Cardiac fibroblast (primary cell): ENCODE measurements at regions not wholly inside any gene's neighbourhood (a gene's known extent, or its start where the extent isn't known, plus 50 kb on each side); places are given as distances from the start of the nearest gene placed in this dataset.

Source experiments
- DNase-seq, 2 donors: peaks; one replicate each; pipeline versions ENCODE4 v3.0.0 to v3.0.0-alpha.2; 2010; ENCODE audit warnings: low read depth in 2 of 2
- H3K4me3 ChIP-seq, 2 donors: replicated peaks in 1 of 2; 1 replicate in 1 of 2; 2 replicates in 1 of 2; pipeline ENCODE4 v1.5.1; 2011; ENCODE audit warnings: low read depth in 2 of 2, low read length in 2 of 2, mild to moderate bottlenecking in 2 of 2, moderate library complexity in 1 of 2
- CTCF ChIP-seq: IDR thresholded peaks from one replicate; pipeline ENCODE4 v1.5.1; 2011; ENCODE audit warnings: low read depth, mild to moderate bottlenecking, low read length, inconsistent platforms

DNA sequence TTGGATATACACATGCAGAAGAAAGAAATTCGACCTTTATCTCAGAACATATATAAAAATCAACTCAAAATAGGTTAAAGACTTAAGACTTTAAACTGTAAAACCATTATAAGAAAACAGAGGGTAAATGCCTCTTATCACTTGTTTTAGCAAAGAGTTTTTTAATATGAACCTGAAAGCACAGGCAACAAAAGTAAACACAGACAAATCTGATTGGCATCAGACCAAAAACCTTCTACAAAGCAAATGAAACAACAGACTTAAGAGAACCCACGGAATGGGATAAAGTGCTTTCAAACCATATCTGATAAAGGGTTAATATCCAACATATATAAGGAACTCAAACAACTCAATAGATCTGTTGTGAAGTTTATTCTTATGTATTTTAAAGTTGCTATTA is 309.9 kb upstream of the OPRM1 start:
- TF ChIP-seq CTCF = no peak
- H3K4me3 ChIP-seq = no peak overlapping the region
- no peak for DNase-seq

DNA sequence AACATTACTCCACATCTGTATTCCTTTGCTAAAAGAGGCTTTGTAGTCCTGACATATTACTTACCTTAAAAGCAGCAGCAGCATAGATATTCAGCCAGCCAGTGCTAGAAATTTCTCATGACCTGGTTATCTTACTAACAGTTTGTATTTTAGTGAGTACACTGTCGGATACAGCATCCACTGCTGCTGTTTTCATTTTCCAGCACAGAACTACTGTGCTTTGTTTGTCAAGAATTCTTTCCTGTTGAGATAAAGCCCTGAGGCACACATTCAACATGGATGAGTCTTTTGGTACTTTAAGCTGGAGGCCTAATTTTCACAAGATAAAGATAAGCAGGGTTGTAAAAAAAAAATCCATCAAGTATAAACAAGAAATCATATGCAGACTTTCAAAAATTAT is 311.2 kb upstream of the OPRM1 start:
- no peak overlapping the region for H3K4me3 ChIP-seq
- DNase-seq = peak in 1 of 2 donors; percentile 24
- no peak for TF ChIP-seq CTCF

- TF ChIP-seq CTCF = no peak
These were observed 313.6 kb upstream of the OPRM1 start for GRCh38 chr6:153725456-153725855.

GRCh38 chr6:153720732-153721131 is 318.3 kb upstream of the OPRM1 start:
- no peak for TF ChIP-seq CTCF
- no peak overlapping the region for H3K4me3 ChIP-seq
- no peak for DNase-seq

More at GRCh38 chr6:153725456-153725855, 313.6 kb upstream of the OPRM1 start:
- H3K4me3 ChIP-seq = no peak overlapping the region
- DNase-seq = peak in 1 of 2 donors; percentile 6

DNA sequence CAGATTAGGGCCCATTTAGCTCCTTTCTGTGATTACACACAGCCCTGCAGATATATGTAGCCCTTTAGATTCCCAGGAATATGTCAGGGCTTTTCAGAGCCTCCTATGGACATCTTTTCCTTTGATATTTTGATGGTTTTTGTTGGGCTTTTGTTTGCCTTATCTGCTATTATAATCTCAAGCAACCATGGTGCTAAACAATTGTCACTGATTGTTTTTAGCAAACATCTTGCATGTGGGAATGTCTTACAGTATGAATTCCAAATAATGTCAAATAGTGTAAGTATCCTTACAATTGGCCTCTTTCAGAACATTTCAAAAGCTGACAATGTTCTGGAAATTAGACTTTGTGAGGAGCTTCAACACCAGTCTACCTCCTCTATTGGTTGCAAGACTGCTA is 333.6 kb upstream of the OPRM1 start:
- no peak for DNase-seq
- no peak for TF ChIP-seq CTCF

GRCh38 chr6:153702671-153703070 is 336.4 kb upstream of the OPRM1 start:
- TF ChIP-seq CTCF = no peak
- no peak overlapping the region for H3K4me3 ChIP-seq
- DNase-seq = no peak

More for the DNA sequence above, 333.6 kb upstream of the OPRM1 start:
- H3K4me3 ChIP-seq = no peak overlapping the region

DNA sequence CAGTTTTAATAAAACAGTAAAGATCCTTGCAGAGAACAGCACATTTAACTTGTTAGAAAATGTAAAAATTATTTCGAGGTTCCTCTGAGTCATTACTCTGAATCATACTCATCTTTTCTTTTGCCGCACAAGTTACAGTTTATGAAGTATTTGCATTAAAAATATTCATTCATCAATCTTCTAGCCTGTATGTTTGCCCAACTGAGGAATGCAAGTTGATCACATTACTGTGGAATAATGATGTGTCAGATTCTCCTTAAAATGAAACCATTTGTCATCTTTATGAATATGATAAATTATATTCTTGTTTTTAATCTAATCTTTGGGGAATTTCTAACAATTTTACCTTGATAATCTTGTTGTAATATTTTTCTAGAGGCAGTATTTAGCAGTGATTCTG is 340.4 kb upstream of the OPRM1 start:
- TF ChIP-seq CTCF = no peak
- H3K4me3 ChIP-seq = no peak overlapping the region
- no peak for DNase-seq
